NCI-H146 treated with DMSO at 0.1 percent for 48 hours (cell line): ENCODE measurements at regions not wholly inside any gene's neighbourhood (a gene's known extent, or its start where the extent isn't known, plus 50 kb on each side); places are given as distances from the start of the nearest gene placed in this dataset.

Experiments used
- DNase-seq: peaks from one replicate; lab custom pipeline; 2025; ENCODE audit not compliant: unreplicated experiment; lab: John Stamatoyannopoulos, UW

GRCh38 chr16:85253084-85253941 lies 141.0 kb upstream of the CIBAR2 start:
- no peak for DNase-seq

GRCh38 chr16:85254051-85254450 lies 141.8 kb upstream of the CIBAR2 start:
- DNase-seq = no peak

GRCh38 chr16:85254921-85255320 lies 142.6 kb upstream of the CIBAR2 start:
- no peak for DNase-seq

- no peak for DNase-seq
These were observed 143.5 kb upstream of the CIBAR2 start for GRCh38 chr16:85255777-85256176.

GRCh38 chr16:85256190-85256739 lies 144.0 kb upstream of the CIBAR2 start:
- DNase-seq = no peak

GRCh38 chr16:85257483-85257882 lies 145.2 kb upstream of the CIBAR2 start:
- no peak for DNase-seq

GRCh38 chr16:85258166-85258565 lies 145.9 kb upstream of the CIBAR2 start:
- DNase-seq = no peak

GRCh38 chr16:85258629-85259028 lies 146.4 kb upstream of the CIBAR2 start:
- DNase-seq = no peak

GRCh38 chr16:85259115-85259831 lies 147.0 kb upstream of the CIBAR2 start:
- no peak for DNase-seq

- no peak for DNase-seq
These were observed 147.5 kb upstream of the CIBAR2 start for GRCh38 chr16:85259832-85260167.

GRCh38 chr16:85261204-85261603 lies 148.9 kb upstream of the CIBAR2 start:
- no peak for DNase-seq

GRCh38 chr16:85261657-85262557 lies 149.6 kb upstream of the CIBAR2 start:
- no peak for DNase-seq

- DNase-seq = no peak
These were observed 150.4 kb upstream of the CIBAR2 start for GRCh38 chr16:85262558-85263238.

- no peak for DNase-seq
These were observed 150.9 kb upstream of the CIBAR2 start for GRCh38 chr16:85263239-85263585.

GRCh38 chr16:85264752-85265151 lies 152.5 kb upstream of the CIBAR2 start:
- no peak for DNase-seq

GRCh38 chr16:85265161-85265784 lies 153.0 kb upstream of the CIBAR2 start:
- DNase-seq = no peak

- DNase-seq = no peak
These were observed 153.5 kb upstream of the CIBAR2 start for GRCh38 chr16:85265810-85266209.

- DNase-seq = no peak
These were observed 154.6 kb upstream of the CIBAR2 start for GRCh38 chr16:85266857-85267256.

GRCh38 chr16:85267414-85267945 lies 155.2 kb upstream of the CIBAR2 start:
- DNase-seq = no peak

- DNase-seq = no peak
These were observed 156.9 kb upstream of the CIBAR2 start for GRCh38 chr16:85269165-85269564.
